Daoy (cell line): ENCODE measurements at regions not wholly inside any gene's neighbourhood (a gene's known extent, or its start where the extent isn't known, plus 50 kb on each side); places are given as distances from the start of the nearest gene placed in this dataset.
A peak's percentile ranks its signal among the peaks of the same experiment; 100 is the strongest.
"Not testable (repeated sequence)": the region's sequence is repeated elsewhere in the genome, so short reads cannot be mapped to it uniquely, and the experiment has no call there.

Experiments used
- DNase-seq: peaks from one replicate; pipeline ENCODE4 v3.0.0-alpha.2; 2015; ENCODE audit warnings: low read depth

GRCh38 chrX:87236830-87237440 lies 280.7 kb upstream of the KLHL4 start:
- no peak for DNase-seq

- DNase-seq = no peak
Measured at GRCh38 chrX:87265518-87265917, 252.1 kb upstream of the KLHL4 start.

GRCh38 chrX:87272491-87272890 lies 245.1 kb upstream of the KLHL4 start:
- DNase-seq = no peak

- no peak for DNase-seq
Measured at GRCh38 chrX:87299563-87300160, 217.9 kb upstream of the KLHL4 start.

- no peak for DNase-seq
Measured at GRCh38 chrX:87310780-87311179, 206.8 kb upstream of the KLHL4 start.

GRCh38 chrX:87327267-87327666 lies 190.3 kb upstream of the KLHL4 start:
- DNase-seq = no peak

- no peak for DNase-seq
Measured at GRCh38 chrX:87337267-87337666, 180.3 kb upstream of the KLHL4 start.

GRCh38 chrX:87338510-87338909 lies 179.1 kb upstream of the KLHL4 start:
- DNase-seq = no peak

GRCh38 chrX:87370865-87371264 lies 146.7 kb upstream of the KLHL4 start:
- DNase-seq = no peak

GRCh38 chrX:87374324-87374723 lies 143.3 kb upstream of the KLHL4 start:
- no peak for DNase-seq

GRCh38 chrX:87376896-87377295 lies 140.7 kb upstream of the KLHL4 start:
- no peak for DNase-seq

GRCh38 chrX:87388381-87388780 lies 129.2 kb upstream of the KLHL4 start:
- no peak for DNase-seq

- DNase-seq = no peak
Measured at GRCh38 chrX:87391742-87392141, 125.9 kb upstream of the KLHL4 start.

- DNase-seq = no peak
Measured at GRCh38 chrX:87392369-87392768, 125.2 kb upstream of the KLHL4 start.

GRCh38 chrX:87397103-87397886 lies 120.3 kb upstream of the KLHL4 start:
- DNase-seq = no peak

GRCh38 chrX:87402256-87402655 lies 115.3 kb upstream of the KLHL4 start:
- no peak for DNase-seq

- no peak for DNase-seq
Measured at GRCh38 chrX:87403551-87403950, 114.1 kb upstream of the KLHL4 start.

- peak; percentile 67 for DNase-seq
Measured at GRCh38 chrX:87409113-87409841, 108.3 kb upstream of the KLHL4 start.

- no peak for DNase-seq
Measured at GRCh38 chrX:87425618-87426017, 92.0 kb upstream of the KLHL4 start.

GRCh38 chrX:87434618-87435017 lies 83.0 kb upstream of the KLHL4 start:
- DNase-seq = no peak

GRCh38 chrX:87448613-87449012 lies 69.0 kb upstream of the KLHL4 start:
- not testable (repeated sequence) for DNase-seq

- DNase-seq = not testable (repeated sequence)
Measured at GRCh38 chrX:87465757-87466156, 51.8 kb upstream of the KLHL4 start.
